ENCODE measurements at regions not wholly inside any gene's neighbourhood (a gene's known extent, or its start where the extent isn't known, plus 50 kb on each side); places are given as distances from the start of the nearest gene placed in this dataset.

GRCh38 chr22:34886812-34887211 lies 179.1 kb upstream of the ISX start:
- TF ChIP-seq POLR2A (IDR thresholded peaks at IDR 0.05) (no peak), CTCF (IDR thresholded peaks at IDR 0.05) (no peak)

Measured in body of pancreas (tissue), 4 donors.